GOT3 (cell line): ENCODE measurements at regions not wholly inside any gene's neighbourhood (a gene's known extent, or its start where the extent isn't known, plus 50 kb on each side); places are given as distances from the start of the nearest gene placed in this dataset.
"Not testable (repeated sequence)": the region's sequence is repeated elsewhere in the genome, so short reads cannot be mapped to it uniquely, and the experiment has no call there.

Source experiments
- DNase-seq: peaks from one replicate; lab custom pipeline; 2025; ENCODE audit warnings: mixed read lengths; lab: John Stamatoyannopoulos, UW

- DNase-seq: no peak
These were observed 633.7 kb upstream of the GJE1 start for GRCh38 chr6:141498977-141499376.

- DNase-seq: no peak
These were observed 640.0 kb upstream of the GJE1 start for GRCh38 chr6:141492521-141493284.

GRCh38 chr6:141491684-141492083 lies 641.0 kb upstream of the GJE1 start:
- no peak for DNase-seq

DNA sequence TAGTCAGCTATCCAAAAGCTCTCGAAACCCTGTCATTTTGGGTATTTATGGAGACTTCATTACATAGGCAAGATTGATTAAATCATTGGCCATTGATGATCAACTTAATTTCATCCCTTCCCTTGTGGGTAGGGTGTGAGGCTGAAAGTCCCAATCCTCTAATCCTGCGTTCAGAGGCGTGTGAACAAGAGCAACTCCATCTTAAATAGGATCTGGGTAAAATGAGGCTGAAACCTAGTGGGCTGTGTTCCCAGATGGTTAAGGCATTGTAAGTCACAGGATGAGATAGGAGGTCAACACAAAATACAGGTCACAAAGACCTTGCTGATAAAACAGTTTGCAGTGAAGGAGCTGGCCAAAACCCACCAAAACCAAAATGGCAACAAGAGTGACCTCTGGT lies 641.7 kb upstream of the GJE1 start:
- DNase-seq: no peak

DNA sequence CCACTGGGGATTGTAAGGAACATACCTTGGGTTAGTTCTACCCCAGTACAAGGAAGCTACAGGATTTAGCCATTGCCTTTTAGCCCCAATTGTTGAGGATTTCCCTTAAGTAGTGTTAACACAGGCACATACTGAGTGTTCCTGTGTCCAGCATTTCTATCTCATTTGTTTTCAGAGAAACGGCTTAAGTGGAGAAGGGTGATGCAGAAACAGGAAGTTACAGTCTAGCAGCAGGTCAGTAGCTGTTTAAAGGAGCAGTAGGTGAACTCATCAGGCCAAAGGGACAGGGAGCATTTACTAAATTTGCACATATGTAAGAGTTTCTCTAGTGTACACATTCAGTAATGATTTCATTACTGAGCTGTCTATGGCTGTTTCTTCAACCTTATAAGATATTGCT lies 644.2 kb upstream of the GJE1 start:
- DNase-seq: no peak

DNA sequence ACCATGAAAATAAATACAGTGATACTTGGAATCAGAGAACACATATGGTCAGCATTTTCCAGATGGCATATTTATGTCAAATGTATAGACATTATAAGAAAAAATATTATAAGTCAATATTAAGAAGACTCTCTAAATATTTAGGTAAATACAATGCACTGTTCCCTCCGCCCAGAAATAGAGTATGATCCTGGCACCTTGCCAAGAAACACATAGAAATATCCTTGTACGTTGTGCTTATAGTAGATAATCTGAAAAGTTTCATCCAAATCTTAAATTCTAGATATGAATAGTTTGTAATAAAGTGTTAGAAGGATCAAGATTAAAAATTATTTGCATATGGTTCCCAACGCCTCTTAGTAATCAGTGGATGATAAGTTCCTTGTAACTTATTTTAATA lies 645.8 kb upstream of the GJE1 start:
- no peak for DNase-seq

DNA sequence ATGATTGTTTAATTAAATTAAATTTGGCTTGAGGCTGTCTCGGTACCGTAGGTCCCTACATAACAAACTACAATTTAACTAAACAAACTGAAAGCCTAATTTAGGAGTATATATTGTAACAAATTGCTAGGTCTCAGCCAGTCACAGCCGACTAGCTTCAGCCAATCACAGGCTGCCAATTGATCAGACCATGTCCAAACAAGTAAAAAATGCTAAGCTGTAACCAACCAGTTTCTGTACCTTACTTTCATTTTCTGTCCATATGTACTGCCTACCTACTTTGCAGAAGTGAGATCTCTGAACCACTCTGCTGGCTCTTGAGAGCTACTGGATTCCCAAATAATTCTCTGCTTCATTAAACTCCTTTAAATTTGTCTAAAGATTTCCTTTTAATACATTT lies 648.0 kb upstream of the GJE1 start:
- no peak for DNase-seq

DNA sequence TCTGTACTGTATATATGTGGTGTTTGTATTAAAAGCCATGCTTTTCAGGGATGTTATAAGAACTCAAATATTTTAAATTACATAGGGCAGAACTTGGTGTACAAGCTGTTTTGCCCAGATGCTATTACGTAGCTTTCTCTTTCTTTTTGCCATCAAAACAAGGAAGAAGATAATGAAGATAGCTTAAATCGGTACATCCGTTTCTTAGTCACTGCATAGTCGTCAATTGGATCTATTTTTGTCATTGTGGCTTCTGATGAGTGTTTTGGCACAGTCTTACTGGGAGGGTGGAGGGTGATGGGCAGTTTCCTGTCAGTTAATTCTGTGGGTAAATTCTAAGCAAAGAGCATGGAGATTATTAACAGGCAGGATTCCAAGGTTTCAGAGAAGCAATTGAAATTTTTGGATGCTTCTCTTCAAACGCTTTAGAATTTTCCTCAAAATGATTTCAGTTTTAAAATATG lies 649.1 kb upstream of the GJE1 start:
- no peak for DNase-seq

GRCh38 chr6:141482796-141483597 lies 649.7 kb upstream of the GJE1 start:
- no peak for DNase-seq

GRCh38 chr6:141475259-141475658 lies 657.5 kb upstream of the GJE1 start:
- no peak for DNase-seq

DNA sequence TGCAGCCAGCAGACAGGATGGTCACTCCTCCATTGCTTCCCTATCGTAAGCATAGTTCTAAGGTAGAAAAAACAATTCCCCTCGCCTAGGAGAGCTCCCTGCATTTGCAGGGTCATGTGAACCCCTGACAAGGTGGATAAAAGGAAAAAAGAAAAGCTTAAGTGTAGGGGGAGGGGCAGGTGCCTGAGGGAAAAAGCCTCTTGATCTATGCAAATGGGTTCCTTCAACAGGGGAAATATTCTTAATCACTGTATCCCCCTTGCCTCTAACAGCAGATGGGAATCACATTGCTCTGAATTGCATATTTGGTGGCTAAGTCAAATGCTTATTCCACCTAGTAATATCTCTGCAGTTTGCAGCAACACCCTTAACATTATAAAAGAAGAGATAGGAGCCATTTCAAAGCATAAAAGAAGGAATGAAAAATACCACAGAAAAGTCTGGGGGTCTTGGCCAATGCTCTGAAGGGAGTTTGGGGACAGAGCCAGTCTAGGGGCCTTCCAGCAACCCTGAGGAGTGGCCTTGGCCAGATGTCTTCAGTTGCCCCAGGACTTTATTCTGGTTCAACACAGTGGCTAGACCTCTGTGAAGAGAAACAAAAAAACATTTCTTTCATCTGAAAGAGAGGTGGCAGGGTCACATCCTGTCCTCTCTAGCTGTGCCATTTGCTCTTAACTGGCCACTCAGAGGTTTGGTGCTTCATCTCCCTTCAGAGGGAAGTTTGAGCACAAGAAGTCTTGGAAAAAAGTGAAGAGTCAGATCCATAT lies 660.4 kb upstream of the GJE1 start:
- no peak for DNase-seq

DNA sequence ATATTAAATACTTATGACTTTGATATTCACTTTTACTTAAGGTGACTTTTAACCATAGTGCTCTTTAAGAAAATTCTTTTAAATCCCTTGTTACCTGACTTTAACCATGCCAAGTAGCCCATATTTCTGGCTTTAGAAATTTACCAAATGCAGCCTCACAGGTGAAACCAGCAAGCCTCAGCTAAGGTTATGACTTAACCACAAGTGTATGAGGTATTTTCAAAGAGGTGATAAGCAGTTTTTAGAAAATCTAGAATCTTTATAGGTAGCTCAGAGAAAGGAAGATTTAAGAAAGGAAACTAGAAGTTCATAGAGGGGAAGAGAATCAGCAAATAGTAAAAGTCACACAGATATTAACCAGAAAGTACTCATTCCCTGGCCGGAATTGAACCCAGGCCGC lies 661.9 kb upstream of the GJE1 start:
- no peak for DNase-seq

DNA sequence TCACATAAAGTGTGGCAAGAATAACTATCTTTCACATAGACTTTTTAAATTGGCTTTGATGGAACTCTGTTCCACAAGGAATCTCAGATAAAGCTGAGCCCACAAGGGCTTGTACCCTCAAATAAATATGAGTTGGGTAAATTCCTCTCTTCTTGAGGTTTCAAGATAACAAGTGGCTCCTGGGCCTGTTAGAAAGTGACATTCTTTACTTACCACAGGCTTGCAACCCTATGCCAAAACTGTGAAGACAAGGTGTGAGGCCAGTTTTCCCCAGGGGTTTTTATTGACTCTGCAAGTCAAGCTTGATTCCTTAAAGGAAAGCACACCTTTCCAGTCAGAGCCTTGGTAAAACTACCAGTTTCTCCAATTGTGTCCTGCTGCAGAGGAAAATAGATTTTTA lies 664.8 kb upstream of the GJE1 start:
- no peak for DNase-seq

DNA sequence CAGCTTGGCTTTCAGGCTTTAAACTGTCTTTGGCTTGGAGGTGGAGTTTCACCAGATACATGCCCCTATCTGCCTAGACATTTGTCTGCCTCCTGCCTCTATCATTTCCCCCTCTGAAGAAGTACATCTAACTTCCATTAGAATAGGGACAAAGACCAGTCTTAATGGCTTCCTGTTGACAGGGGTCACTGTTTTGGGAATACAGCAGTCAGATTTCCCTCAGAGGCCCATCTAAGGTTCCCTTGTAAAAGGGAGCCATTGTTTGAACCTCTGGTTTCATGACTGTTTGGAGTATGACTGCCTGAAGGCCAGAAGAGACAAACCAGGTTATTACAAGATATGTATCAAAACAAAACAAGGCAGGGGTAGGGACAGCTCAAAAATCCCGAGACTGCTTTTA lies 665.7 kb upstream of the GJE1 start:
- DNase-seq: no peak

DNA sequence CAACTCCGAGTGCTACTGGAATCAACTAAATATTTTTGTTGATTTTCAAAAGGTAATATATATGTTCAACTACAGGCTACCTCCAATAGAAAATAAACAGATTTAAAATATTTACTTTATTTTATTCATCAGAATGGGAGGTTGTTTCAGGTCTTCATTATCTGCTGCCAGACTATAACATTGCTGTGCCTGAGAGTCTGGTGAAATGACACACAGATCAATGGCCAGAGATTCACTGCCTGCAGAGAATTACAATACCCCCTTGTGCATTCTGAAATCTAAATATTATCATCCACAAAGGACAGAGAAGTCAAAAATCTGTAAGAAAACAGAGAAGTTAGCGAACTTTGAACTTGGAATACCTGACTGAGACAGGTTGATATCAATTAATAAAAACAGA lies 667.8 kb upstream of the GJE1 start:
- DNase-seq: no peak

DNA sequence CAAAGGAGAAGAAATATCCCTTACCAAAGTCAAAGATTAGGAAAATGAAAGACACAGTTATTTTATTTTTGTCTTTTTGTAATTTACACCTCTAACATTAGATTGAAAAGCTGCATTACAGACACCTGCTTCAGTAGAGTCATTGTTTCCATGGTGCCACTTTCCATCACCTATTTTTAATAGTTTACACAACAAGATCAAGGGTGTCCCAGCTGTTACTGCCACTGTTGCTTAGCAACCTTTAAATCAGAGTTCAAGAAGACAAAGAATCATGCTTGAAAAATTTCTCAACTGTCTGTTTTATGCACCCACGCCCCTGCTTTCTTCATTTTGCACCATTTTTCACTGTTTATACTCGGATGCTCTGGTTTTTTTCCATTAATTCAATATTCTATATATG lies 668.2 kb upstream of the GJE1 start:
- no peak for DNase-seq

- DNase-seq: no peak
These were observed 669.3 kb upstream of the GJE1 start for GRCh38 chr6:141463237-141463977.

DNA sequence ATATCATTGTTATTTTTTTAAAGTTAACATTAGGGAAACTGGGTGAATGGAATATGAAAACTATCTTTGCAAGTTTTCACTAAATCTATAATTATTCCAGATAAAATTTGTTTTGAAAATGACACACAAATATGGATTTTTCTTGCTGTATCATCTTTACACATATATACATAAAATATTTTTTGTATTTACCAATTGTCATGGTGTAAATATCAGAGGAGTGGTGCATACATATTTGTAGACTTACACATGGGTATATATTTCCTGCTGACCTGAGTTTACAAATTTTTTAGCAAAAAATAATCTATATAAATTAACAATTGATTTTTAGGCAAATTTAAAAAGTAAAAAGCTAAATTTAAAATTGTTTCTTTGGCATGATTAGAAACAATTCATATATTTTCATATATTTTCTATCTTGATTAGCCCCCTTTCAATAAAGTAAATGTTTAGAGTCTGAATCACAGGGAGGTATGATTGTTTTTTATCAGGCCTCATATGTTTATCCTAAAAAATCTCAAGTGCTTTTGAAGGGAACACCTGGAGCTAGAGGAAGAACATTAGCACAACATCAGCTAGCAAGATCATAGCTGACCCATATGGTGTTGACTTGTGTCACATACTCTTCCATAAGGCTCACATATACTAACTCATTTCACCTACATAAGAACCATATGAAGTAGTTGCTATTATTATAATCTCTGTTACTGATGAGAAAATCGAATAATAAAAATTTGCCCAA lies 671.8 kb upstream of the GJE1 start:
- DNase-seq: no peak

DNA sequence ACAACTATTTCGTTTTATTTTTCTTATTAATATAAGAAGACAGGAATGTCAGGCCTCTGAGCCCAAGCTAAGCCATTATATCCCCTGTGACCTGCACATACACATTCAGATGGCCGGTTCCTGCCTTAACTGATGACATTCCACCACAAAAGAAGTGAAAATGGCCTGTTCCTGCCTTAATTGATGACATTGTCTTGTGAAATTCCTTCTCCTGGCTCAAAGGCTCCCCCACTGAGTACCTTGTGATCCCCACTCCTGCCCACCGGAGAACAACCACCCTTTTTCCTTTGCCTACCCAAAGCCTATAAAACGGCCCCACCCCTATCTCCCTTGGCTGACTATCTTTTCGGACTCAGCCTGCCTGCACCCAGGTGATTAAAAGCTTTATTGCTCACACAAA lies 672.5 kb upstream of the GJE1 start:
- DNase-seq: not testable (repeated sequence)

DNA sequence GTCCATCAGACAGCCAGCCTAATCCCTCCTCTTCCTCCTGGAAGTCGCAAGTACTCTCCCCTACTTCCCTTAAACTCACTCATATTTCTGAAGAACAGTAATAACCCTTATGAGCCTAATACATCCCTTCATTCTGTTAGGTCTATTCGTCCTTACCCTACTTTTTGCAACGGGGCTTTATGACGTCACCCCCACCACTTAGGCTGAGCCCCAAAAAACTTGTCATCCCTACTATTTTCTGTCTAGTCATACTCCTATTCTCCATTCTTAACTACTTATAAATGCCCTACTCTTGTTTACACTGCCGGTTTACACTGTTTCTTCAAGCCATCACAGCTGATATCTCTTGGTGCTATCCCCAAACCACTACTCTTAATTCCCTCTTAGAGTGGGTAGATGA lies 674.7 kb upstream of the GJE1 start:
- not testable (repeated sequence) for DNase-seq

GRCh38 chr6:141452354-141452686 lies 680.4 kb upstream of the GJE1 start:
- no peak for DNase-seq
